GM12874 (cell line): ENCODE measurements at regions not wholly inside any gene's neighbourhood (a gene's known extent, or its start where the extent isn't known, plus 50 kb on each side); places are given as distances from the start of the nearest gene placed in this dataset.

Source experiments
- TF ChIP-seq, protein P1 (sequence below): IDR thresholded peaks from 2 replicates; pipeline ENCODE4 v1.5.1; 2011; ENCODE audit warnings: low read depth, mild to moderate bottlenecking, control low read depth, low read length, moderate library complexity; ENCODE audit not compliant: insufficient read depth

DNA sequence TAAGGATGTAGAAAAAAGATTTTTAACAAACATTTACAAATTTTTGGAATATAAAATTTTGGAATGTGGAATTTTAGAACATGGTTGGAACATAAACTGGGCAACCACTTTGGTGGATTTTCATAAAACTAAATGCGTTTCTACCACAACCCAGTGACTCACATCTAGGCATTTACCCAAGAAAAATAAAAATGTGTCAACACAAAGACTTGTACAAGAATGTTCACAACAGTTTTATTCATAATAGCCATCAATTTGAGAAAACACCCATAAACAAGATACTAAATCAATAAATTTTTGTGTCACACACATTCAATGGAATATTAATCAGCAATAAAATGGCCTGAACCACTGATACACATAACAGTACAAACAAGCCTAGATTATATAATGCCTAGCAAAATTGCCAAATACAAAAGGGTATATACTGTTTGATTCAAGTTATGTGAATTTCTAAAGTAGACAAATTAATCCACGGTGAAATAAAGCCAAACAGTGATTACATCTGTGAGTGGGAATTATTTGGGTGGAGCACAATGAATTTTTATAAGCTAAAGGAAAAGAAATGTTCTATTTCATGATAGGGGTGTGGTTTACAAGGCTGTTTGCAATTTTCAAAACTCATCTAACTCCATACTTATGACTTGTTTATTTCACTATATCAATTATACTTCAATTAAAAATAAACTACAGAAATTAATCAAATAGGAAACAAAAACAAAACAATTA is 415.2 kb upstream of the OR4E1 start:
- TF ChIP-seq, protein P1, sequence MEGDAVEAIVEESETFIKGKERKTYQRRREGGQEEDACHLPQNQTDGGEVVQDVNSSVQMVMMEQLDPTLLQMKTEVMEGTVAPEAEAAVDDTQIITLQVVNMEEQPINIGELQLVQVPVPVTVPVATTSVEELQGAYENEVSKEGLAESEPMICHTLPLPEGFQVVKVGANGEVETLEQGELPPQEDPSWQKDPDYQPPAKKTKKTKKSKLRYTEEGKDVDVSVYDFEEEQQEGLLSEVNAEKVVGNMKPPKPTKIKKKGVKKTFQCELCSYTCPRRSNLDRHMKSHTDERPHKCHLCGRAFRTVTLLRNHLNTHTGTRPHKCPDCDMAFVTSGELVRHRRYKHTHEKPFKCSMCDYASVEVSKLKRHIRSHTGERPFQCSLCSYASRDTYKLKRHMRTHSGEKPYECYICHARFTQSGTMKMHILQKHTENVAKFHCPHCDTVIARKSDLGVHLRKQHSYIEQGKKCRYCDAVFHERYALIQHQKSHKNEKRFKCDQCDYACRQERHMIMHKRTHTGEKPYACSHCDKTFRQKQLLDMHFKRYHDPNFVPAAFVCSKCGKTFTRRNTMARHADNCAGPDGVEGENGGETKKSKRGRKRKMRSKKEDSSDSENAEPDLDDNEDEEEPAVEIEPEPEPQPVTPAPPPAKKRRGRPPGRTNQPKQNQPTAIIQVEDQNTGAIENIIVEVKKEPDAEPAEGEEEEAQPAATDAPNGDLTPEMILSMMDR, result no peak

DNA sequence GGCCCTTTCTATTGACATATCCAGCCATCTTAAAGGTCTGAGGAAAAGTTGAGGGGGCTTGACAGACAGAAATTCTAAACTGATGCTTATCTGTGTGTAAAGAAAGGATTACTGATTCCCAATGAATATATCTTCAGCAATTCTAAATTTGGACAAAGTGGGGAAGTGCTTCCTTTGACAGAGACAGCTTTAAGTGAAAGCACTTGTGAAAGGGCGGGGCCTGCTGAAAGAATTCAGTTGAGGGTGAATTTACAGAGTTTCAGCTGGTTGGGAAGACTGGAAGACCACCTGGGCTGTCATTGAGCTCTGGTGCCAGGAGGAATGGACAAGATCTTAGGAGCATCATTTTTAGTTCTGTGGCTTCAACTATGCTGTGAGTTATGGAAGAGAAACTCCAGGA is 412.5 kb upstream of the OR4E1 start:
- TF ChIP-seq, protein P1, result no peak

DNA sequence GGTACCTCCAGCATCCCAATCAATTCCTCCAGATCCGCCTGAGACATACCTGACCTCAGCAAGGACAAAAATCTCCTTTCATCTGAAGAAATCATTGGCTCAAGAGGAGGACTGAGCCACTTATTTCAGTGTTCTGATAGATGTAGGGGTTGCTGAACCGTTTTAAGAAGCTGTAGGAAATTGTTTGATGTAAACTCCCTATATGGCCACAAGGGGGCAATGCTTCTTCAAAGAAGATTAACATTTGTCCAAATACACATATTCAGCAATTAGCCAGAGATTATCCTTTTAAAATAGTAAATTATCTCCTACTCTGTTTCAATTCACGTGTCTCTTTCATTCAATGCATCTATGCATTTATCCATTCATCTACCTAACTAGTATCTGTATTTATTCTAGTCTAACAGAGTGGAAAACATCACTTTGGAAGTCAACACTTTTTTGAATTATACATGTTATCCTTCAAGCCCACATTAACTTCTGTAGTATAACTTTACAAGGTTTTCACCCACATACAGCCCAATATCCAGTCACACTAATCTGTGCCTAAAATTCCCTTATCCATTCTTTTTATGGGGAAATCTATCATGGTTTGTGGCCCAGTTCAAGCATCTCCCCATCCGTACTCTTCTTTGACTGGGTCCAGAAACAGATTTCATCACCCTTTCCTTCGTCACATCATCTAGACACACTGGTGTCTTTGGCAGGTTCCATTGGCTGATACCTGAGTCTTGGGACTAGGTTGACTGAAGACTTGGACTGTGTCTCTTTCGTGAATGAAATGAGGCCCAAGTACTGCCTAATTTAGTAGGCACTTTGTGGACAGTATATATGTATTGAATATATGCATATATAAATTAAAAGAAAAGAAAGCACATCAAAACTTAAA is 411.0 kb upstream of the OR4E1 start:
- TF ChIP-seq, protein P1, result peak; percentile 57

DNA sequence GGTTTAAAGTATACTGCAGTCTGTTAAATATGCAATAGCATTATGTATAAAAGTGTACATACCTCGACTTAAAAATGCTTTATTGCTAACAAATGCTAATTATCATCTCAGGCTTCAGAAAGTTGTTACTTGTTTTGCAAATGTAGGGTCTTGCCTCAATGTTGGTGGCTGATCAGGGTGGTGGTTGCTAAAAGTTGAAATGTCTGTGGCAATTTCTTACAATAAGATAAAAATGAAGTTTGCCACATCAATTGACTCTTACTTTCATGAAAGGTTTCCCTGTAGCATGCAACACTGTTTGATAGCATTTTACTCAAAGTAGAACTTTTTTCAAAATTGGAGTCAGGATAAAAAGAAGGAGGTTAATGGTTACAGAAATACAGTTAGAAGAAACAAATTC is 407.7 kb upstream of the OR4E1 start:
- TF ChIP-seq, protein P1, result no peak

DNA sequence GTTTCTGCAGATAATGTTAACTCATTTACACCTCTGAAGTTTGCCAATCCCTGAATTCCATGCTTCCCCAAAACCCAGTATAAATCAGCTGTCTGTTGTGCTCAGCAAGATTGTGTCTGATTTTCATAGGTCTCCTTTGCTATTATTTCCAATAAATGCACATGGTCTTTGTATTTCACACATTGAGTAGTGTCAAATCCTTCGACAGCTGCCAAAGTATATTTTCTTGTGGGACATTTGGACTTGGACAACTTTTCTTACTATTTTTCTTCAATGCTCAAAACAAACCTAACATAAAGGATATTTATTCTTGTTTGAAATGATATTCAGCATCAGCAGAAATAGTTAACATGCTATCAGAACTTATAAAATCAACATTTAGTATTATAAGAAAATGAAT is 406.1 kb upstream of the OR4E1 start:
- TF ChIP-seq, protein P1, result no peak

DNA sequence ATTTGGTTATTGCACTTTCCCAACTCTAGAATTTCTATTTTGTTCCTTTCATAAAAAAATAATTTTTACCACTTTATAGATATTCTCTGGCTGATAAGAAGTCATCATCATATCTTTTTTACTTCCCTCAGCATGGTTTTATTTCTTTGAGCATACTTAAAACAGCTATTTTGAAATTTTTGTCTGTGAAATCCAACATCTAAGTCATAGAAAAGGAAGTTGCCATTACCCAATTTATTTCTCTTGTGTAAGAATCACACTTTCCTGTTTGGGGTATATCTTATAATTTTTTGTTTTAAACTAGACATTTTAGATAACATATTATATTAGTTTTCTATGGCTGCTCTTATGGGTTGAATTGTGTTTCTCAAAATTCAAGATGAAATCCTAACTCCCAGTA is 400.2 kb upstream of the OR4E1 start:
- TF ChIP-seq, protein P1, result no peak

DNA sequence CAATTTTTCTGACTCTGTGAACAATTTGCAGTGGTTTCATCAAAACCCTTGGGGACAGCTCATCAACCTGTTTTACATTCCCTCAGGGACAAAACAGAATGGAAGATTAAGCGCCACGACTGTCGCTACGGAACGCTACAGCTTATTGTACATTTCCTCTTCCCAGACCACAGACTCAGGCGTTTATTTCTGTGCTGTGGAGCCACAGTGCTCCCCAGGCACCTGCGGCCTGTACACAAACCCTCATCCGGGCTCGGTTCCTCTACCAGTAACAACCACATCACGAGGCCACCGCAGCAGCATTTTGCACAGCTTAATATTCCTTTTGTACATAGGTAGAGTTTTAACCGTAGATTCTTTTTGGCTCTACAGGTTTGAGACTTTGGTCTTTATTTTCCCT is 397.4 kb upstream of the OR4E1 start:
- TF ChIP-seq, protein P1, result no peak
